A673 (cell line): ENCODE measurements at regions not wholly inside any gene's neighbourhood (a gene's known extent, or its start where the extent isn't known, plus 50 kb on each side); places are given as distances from the start of the nearest gene placed in this dataset.

Experiments
- BruUV-seq: library from RNA; stranded (reverse); fragments of 400-500 nt; replicated peaks from 2 replicates; lab custom pipeline; 2021; lab: Mats Ljungman, UMichigan
- CTCF ChIA-PET: fragments of 300-600 bp; sonication (Branson Sonifier 250); formaldehyde crosslinking; loops from one replicate; lab custom pipeline; 2022; ENCODE audit warnings: antibody characterized with exemption; lab: Charles Lee
- POLR2A ChIA-PET: fragments of 300-600 bp; sonication (Branson Sonifier 250); formaldehyde crosslinking; loops from one replicate; lab custom pipeline; 2022; ENCODE audit warnings: antibody characterized with exemption; ENCODE audit not compliant: low non-redundant PET; lab: Charles Lee
- DNase-seq: peaks from one replicate; pipeline ENCODE4 v3.0.0-alpha.2; 2015; ENCODE audit warnings: low spot score
- H3K27ac ChIP-seq: fragments of 200-600 bp; sonication (generic); 2 replicates; pipeline ENCODE4 v1.5.1; 2016; ENCODE audit warnings: mixed run types, low read depth, mild to moderate bottlenecking, mixed read lengths, antibody characterized with exemption, low read length; ENCODE audit not compliant: poor library complexity, severe bottlenecking
- H3K27me3 ChIP-seq: fragments of 200-600 bp; sonication (generic); replicated peaks from 2 replicates; pipeline ENCODE4 v1.6.1; 2017; ENCODE audit warnings: mixed run types, low read depth, mild to moderate bottlenecking, mixed read lengths, antibody characterized with exemption, low read length; ENCODE audit not compliant: insufficient read depth, poor library complexity
- H3K36me3 ChIP-seq: fragments of 200-600 bp; sonication (generic); 2 replicates; pipeline ENCODE4 v1.6.1; 2016; ENCODE audit warnings: mixed run types, mild to moderate bottlenecking, mixed read lengths, antibody characterized with exemption, low read length; ENCODE audit not compliant: insufficient read depth, poor library complexity, severe bottlenecking
- H3K4me1 ChIP-seq: fragments of 200-600 bp; sonication (generic); 2 replicates; pipeline ENCODE4 v1.6.1; 2017; ENCODE audit warnings: mixed run types, mild to moderate bottlenecking, mixed read lengths, antibody characterized with exemption, low read length; ENCODE audit not compliant: insufficient read depth, poor library complexity, severe bottlenecking
- H3K4me3 ChIP-seq: fragments of 200-600 bp; sonication (generic); 2 replicates; pipeline ENCODE4 v1.5.1; 2016; ENCODE audit warnings: low read depth, mixed run types, mild to moderate bottlenecking, mixed read lengths, low read length; ENCODE audit not compliant: poor library complexity, severe bottlenecking
- H3K9me3 ChIP-seq: fragments of 200-600 bp; sonication (generic); 2 replicates; pipeline ENCODE4 v1.6.1; 2016; ENCODE audit warnings: mixed run types, low read depth, mild to moderate bottlenecking, mixed read lengths, antibody characterized with exemption, low read length; ENCODE audit not compliant: poor library complexity, severe bottlenecking
- CTCF ChIP-seq: fragments of 300-800, 200-600 bp; sonication (generic); conservative IDR thresholded peaks from 2 replicates; pipeline ENCODE4 v1.5.1; 2017; ENCODE audit warnings: low read depth, mild to moderate bottlenecking, antibody characterized with exemption, low read length, moderate library complexity, mixed read lengths
- EZH2 ChIP-seq: fragments of 200-600 bp; sonication (generic); IDR thresholded peaks from 2 replicates; pipeline ENCODE4 v1.6.1; 2017; ENCODE audit warnings: borderline replicate concordance, low read depth, mild to moderate bottlenecking, mixed read lengths, antibody characterized with exemption, low read length; ENCODE audit not compliant: poor library complexity, severe bottlenecking
- intact Hi-C: fragments of 100-400 bp; cut with micrococcal nuclease; formaldehyde crosslinking; loops from one replicate; pipeline ENCODE4 v1.10.0; 2022; ENCODE audit not compliant: unreplicated experiment

DNA sequence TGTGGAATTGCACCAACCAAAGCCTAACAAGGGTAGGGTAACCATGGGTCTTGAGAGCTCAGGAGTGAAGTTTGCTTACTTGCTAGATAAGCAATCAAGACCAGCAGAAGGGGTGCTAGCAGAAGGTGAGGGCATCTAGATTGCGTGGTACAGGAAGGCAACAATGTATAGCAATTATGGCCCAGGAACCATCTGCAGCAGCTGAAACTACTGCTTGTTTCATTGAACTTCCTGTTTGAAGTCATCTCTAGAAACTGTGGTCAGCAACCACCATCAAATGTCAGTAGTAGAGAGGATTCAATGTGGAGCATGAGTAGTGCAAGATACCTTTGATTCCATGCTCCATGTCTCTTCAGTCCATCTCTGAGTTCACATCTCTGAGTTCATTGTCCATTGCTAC is 462.1 kb upstream of the GRAMD2B start:
- no peak for DNase-seq

GRCh38 chr5:125965577-125965976 is 457.6 kb upstream of the GRAMD2B start:
- Histone ChIP-seq H3K36me3 (no peaks in the 10 kb centered on the region), H3K27me3 (peaks cover 33% of the 10 kb centered on the region), H3K27ac (no peak overlapping the region), H3K4me1 (no peaks in the 10 kb centered on the region), H3K4me3 (no peak overlapping the region), H3K9me3 (no peaks in the 10 kb centered on the region)
- no peak for TF ChIP-seq CTCF
- no peak for TF ChIP-seq EZH2
- ChIA-PET CTCF (no interaction called here), POLR2A (no interaction called here)
- DNase-seq: no peak
- intact Hi-C loops: no loop called here
- no TSS peak for BruUV-seq

More for the DNA sequence above, 462.1 kb upstream of the GRAMD2B start:
- POLR2A ChIA-PET: no interaction called here
- BruUV-seq: no TSS peak
- intact Hi-C loops: no loop called here
- Histone ChIP-seq H3K27me3 (peaks cover 14% of the 10 kb centered on the region), H3K9me3 (no peaks in the 10 kb centered on the region), H3K4me1 (no peaks in the 10 kb centered on the region), H3K27ac (no peak overlapping the region), H3K36me3 (no peaks in the 10 kb centered on the region), H3K4me3 (no peak overlapping the region)
- TF ChIP-seq CTCF: no peak
- TF ChIP-seq EZH2: no peak
- CTCF ChIA-PET: no interaction called here

DNA sequence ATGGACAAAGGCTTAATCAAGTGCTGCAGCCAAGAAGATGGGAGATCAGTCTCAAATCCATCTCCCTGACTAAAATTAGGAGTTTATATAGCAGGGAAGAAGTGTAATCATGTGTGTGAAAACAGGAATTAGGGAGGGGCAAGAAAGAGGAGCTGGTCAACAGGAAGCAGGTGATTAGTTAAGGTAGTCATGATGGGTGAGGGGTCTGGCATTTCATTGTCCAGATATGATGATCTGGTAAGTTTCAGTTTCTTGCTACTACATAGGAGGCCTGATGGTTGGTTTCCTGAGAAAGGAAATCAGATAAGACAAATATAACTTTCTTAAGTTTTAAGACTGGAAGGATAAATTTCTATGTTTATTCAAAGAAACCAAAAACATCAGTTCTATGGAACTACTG is 455.6 kb upstream of the GRAMD2B start:
- ChIA-PET POLR2A (no interaction called here), CTCF (no interaction called here)
- Histone ChIP-seq H3K4me3 (no peak overlapping the region), H3K27ac (no peak overlapping the region), H3K4me1 (no peaks in the 10 kb centered on the region), H3K27me3 (peaks cover 53% of the 10 kb centered on the region), H3K9me3 (no peaks in the 10 kb centered on the region), H3K36me3 (no peaks in the 10 kb centered on the region)
- no peak for TF ChIP-seq EZH2
- no peak for TF ChIP-seq CTCF
- no TSS peak for BruUV-seq
- no peak for DNase-seq
- intact Hi-C loops: no loop called here
